SK-N-SH (cell line): ENCODE measurements at regions not wholly inside any gene's neighbourhood (a gene's known extent, or its start where the extent isn't known, plus 50 kb on each side); places are given as distances from the start of the nearest gene placed in this dataset.

Source experiments
- CTCF ChIA-PET: fragments of 300-600, 350-600 bp; formaldehyde crosslinking; extraction: SDS; loops from one replicate; lab custom pipeline; 2021; lab: Yijun Ruan, JAX
- POLR2A ChIA-PET: fragments of 350-600 bp; sonication (Branson Sonifier 250); formaldehyde crosslinking; extraction: SDS; loops from one replicate; lab custom pipeline; 2020; ENCODE audit warnings: antibody characterized with exemption, inconsistent platforms; lab: Yijun Ruan, JAX
- DNase-seq: peaks from one replicate; pipeline ENCODE4 v3.0.0; 2012
- H2AFZ ChIP-seq: fragments of 200-600 bp; sonication (generic); 2 replicates; pipeline ENCODE4 v1.8.1; 2016; ENCODE audit warnings: antibody characterized with exemption, mild to moderate bottlenecking, low read depth
- H3F3A ChIP-seq: fragments of 200-600 bp; sonication (generic); replicated peaks from 2 replicates; pipeline ENCODE3; 2016; ENCODE audit warnings: antibody characterized with exemption, mild to moderate bottlenecking; ENCODE audit not compliant: insufficient read depth
- H3K27ac ChIP-seq, 2 experiments: fragments of 200-500 bp in 1 of 2; fragments of 200-600 bp in 1 of 2; sonication (Bioruptor generic) in 1 of 2; sonication (generic), shearing (Covaris generic) in 1 of 2; 2 replicates each; pipeline versions ENCODE4 v1.5.1 to v1.6.1; 2014 to 2016; ENCODE audit warnings: low read depth in 2 of 2, inconsistent platforms in 1 of 2, low read length in 1 of 2, mild to moderate bottlenecking in 1 of 2, mixed read lengths in 1 of 2
- H3K27me3 ChIP-seq: fragments of 200-600 bp; sonication (generic), shearing (Covaris generic); 2 replicates; pipeline ENCODE4 v1.6.1; 2016; ENCODE audit warnings: mixed run types; ENCODE audit not compliant: insufficient read depth
- H3K36me3 ChIP-seq, 2 experiments: fragments of 200-500 bp in 1 of 2; fragments of 200-600 bp in 1 of 2; sonication (Bioruptor generic) in 1 of 2; sonication (generic) in 1 of 2; replicated peaks in 1 of 2; 2 replicates each; pipeline versions ENCODE3 to v1.5.1; 2014 to 2016; ENCODE audit warnings: low read length in 1 of 2, mild to moderate bottlenecking in 1 of 2; ENCODE audit not compliant: insufficient read depth in 2 of 2, control insufficient read depth in 1 of 2
- H3K4me1 ChIP-seq, 2 experiments: fragments of 200-500 bp in 1 of 2; fragments of 200-600 bp in 1 of 2; sonication (Bioruptor generic) in 1 of 2; sonication (generic), shearing (Covaris generic) in 1 of 2; 2 replicates each; pipeline versions ENCODE4 v1.5.1 to v1.6.1; 2014 to 2016; ENCODE audit warnings: low read depth in 1 of 2, low read length in 1 of 2, mixed run types in 1 of 2; ENCODE audit not compliant: insufficient read depth in 2 of 2, control insufficient read depth in 1 of 2
- H3K4me2 ChIP-seq: fragments of 200-600 bp; sonication (generic), shearing (Covaris generic); 2 replicates; pipeline ENCODE4 v1.6.1; 2017; ENCODE audit warnings: mixed run types
- H3K4me3 ChIP-seq, 2 experiments: fragments of 200-500 bp in 1 of 2; fragments of 200-600 bp in 1 of 2; sonication (Bioruptor generic) in 1 of 2; sonication (generic), shearing (Covaris generic) in 1 of 2; 2 replicates each; pipeline versions ENCODE4 v1.5.1 to v1.8.1; 2014 to 2016; ENCODE audit warnings: low read depth in 2 of 2, inconsistent platforms in 1 of 2, low read length in 1 of 2, mild to moderate bottlenecking in 1 of 2, mixed read lengths in 1 of 2, moderate library complexity in 1 of 2
- H3K79me2 ChIP-seq: fragments of 200-600 bp; sonication (generic); 2 replicates; pipeline ENCODE4 v1.8.1; 2017; ENCODE audit warnings: mild to moderate bottlenecking; ENCODE audit not compliant: insufficient read depth
- H3K9ac ChIP-seq: fragments of 200-600 bp; sonication (generic); 2 replicates; pipeline ENCODE4 v1.6.1; 2017; ENCODE audit warnings: mixed run types
- H3K9me2 ChIP-seq: fragments of 200-600 bp; sonication (generic); 2 replicates; pipeline ENCODE4 v1.6.1; 2017; ENCODE audit warnings: mixed run types
- H3K9me3 ChIP-seq: fragments of 200-600 bp; sonication (generic); 2 replicates; pipeline ENCODE4 v1.6.1; 2017; ENCODE audit warnings: mixed run types, mild to moderate bottlenecking, moderate library complexity
- H4K20me1 ChIP-seq: fragments of 200-600 bp; sonication (generic); 2 replicates; pipeline ENCODE4 v1.6.1; 2017; ENCODE audit warnings: mild to moderate bottlenecking, mixed run types; ENCODE audit not compliant: insufficient read depth
- CHD2 ChIP-seq: fragments of 150-350 bp; IDR thresholded peaks from 2 replicates; pipeline ENCODE4 v1.6.1; 2018; ENCODE audit warnings: low read length; ENCODE audit not compliant: partially characterized antibody
- EP300 ChIP-seq, 2 experiments: IDR thresholded peaks; 2 replicates each; pipeline versions ENCODE4 v1.4.0 to v1.6.1; 2012; ENCODE audit warnings: borderline replicate concordance in 1 of 2, low read depth in 1 of 2, low read length in 1 of 2
- FOSL2 ChIP-seq: IDR thresholded peaks from 2 replicates; pipeline ENCODE4 v1.4.0; 2012; ENCODE audit warnings: low read depth, mild to moderate bottlenecking, moderate library complexity, borderline replicate concordance
- IRF3 ChIP-seq: fragments of 150-350 bp; IDR thresholded peaks from 2 replicates; pipeline ENCODE4 v1.6.1; 2016; ENCODE audit warnings: mild to moderate bottlenecking, low read depth, low read length
- MXI1 ChIP-seq: IDR thresholded peaks from 2 replicates; pipeline ENCODE4 v1.6.1; 2012; ENCODE audit warnings: mild to moderate bottlenecking, low read depth, low read length, improper control_type of control experiment
- NFIC ChIP-seq: IDR thresholded peaks from 2 replicates; pipeline ENCODE4 v1.4.0; 2012; ENCODE audit warnings: borderline replicate concordance
- NRF1 ChIP-seq: IDR thresholded peaks from 2 replicates; pipeline ENCODE4 v1.6.1; 2012; ENCODE audit warnings: low read depth, mild to moderate bottlenecking, low read length
- PBX3 ChIP-seq: IDR thresholded peaks from 2 replicates; pipeline ENCODE4; 2012
- POLR2AphosphoS5 ChIP-seq: IDR thresholded peaks from 2 replicates; pipeline ENCODE4 v1.6.1; 2012; ENCODE audit warnings: low read depth, low read length
- RAD21 ChIP-seq: IDR thresholded peaks from 2 replicates; pipeline ENCODE4 v1.6.1; 2012; ENCODE audit warnings: mild to moderate bottlenecking, low read length
- REST ChIP-seq: IDR thresholded peaks from 2 replicates; pipeline ENCODE4 v1.6.1; 2012; ENCODE audit warnings: mild to moderate bottlenecking, low read depth, low read length, moderate library complexity
- RFX5 ChIP-seq: IDR thresholded peaks from 2 replicates; pipeline ENCODE4 v1.6.1; 2012; ENCODE audit warnings: mild to moderate bottlenecking, improper control_type of control experiment, low read length
- SIN3A ChIP-seq: IDR thresholded peaks from 2 replicates; pipeline ENCODE4 v1.6.1; 2012; ENCODE audit warnings: low read depth, mild to moderate bottlenecking, low read length, moderate library complexity, borderline replicate concordance
- SMC3 ChIP-seq: IDR thresholded peaks from 2 replicates; pipeline ENCODE4 v1.6.1; 2012; ENCODE audit warnings: low read depth, low read length, improper control_type of control experiment
- TAF1 ChIP-seq: IDR thresholded peaks from 2 replicates; pipeline ENCODE4 v1.6.1; 2012; ENCODE audit warnings: low read depth, mild to moderate bottlenecking, low read length, moderate library complexity, borderline replicate concordance
- TEAD4 ChIP-seq: IDR thresholded peaks from 2 replicates; pipeline ENCODE4 v1.4.0; 2012; ENCODE audit warnings: mild to moderate bottlenecking, borderline replicate concordance; ENCODE audit not compliant: insufficient read depth
- USF2 ChIP-seq: fragments of 150-350 bp; IDR thresholded peaks from 2 replicates; pipeline ENCODE4 v1.6.1; 2017; ENCODE audit warnings: antibody characterized with exemption, low read length, low read depth, borderline replicate concordance
- YY1 ChIP-seq: IDR thresholded peaks from 2 replicates; pipeline ENCODE4 v1.4.0; 2012; ENCODE audit warnings: low read depth, mild to moderate bottlenecking
- ZBTB33 ChIP-seq: IDR thresholded peaks from 2 replicates; pipeline ENCODE4 v1.4.0; 2012; ENCODE audit warnings: low read depth, borderline replicate concordance
- WGBS: methylation state at CpG from one replicate; pipeline ENCODE4 v1.1.6; 2017; ENCODE audit warnings: low lambda C conversion rate; 5-methylcytosine and 5-hydroxymethylcytosine counted together

GRCh38 chr3:64457811-64458210 is 230.0 kb downstream of the ADAMTS9 start (continued):
- TF ChIP-seq ZBTB33 (no peak), TAF1 (no peak), USF2 (no peak)

- no peak overlapping the region for H3K27ac ChIP-seq
- H3K27me3 ChIP-seq = no peaks in the 10 kb centered on the region
- H3K4me1 ChIP-seq = peaks cover 0 to 10% of the 10 kb centered on the region in 2 experiments; a peak in 2 of 4 replicates
- DNase-seq = no peak
- WGBS = 57% methylated on average over 2 of the region's 2 CpGs
- ChIA-PET POLR2A (no interaction called here), CTCF (interaction anchor here (0.8 to 1.7 kb wide), 2 partner anchors 110 to 432 kb away, joined by 3 to 4 read pairs; no protein-coding TSS in a partner anchor)
- no peaks in the 10 kb centered on the region for H3K9me2 ChIP-seq
- no peaks in the 10 kb centered on the region for H3K36me3 ChIP-seq
- no peaks in the 10 kb centered on the region for H3K79me2 ChIP-seq
- no peak overlapping the region for H3K4me3 ChIP-seq
- H2AFZ ChIP-seq = no peak overlapping the region
- peaks cover 6% of the 10 kb centered on the region for H3F3A ChIP-seq
- H3K9ac ChIP-seq = no peak overlapping the region
- H4K20me1 ChIP-seq = no peaks in the 10 kb centered on the region
- H3K9me3 ChIP-seq = no peaks in the 10 kb centered on the region
- H3K4me2 ChIP-seq = no peak overlapping the region
- TF ChIP-seq RFX5 = no peak
- TF ChIP-seq POLR2AphosphoS5 = no peak
- no peak for TF ChIP-seq NRF1
- no peak for TF ChIP-seq MXI1
- TF ChIP-seq SIN3A = no peak
- no peak for TF ChIP-seq REST
- no peak for TF ChIP-seq NFIC
- no peak for TF ChIP-seq RAD21
- no peak for TF ChIP-seq USF2
- TF ChIP-seq EP300 (IDR thresholded peaks at IDR 0.05; ENCODE audit: borderline replicate concordance in 1 of 2, low read depth in 1 of 2, low read length in 1 of 2) = no peak
- no peak for TF ChIP-seq SMC3
- TF ChIP-seq FOSL2 = no peak
- no peak for TF ChIP-seq YY1
- TF ChIP-seq PBX3 = no peak
- TF ChIP-seq CHD2 = no peak
- no peak for TF ChIP-seq IRF3
- TF ChIP-seq ZBTB33 = no peak
- no peak for TF ChIP-seq TEAD4
These were observed 231.1 kb downstream of the ADAMTS9 start for GRCh38 chr3:64456674-64457073.
